ENCODE measurements at regions not wholly inside any gene's neighbourhood (a gene's known extent, or its start where the extent isn't known, plus 50 kb on each side); places are given as distances from the start of the nearest gene placed in this dataset.

- DNase-seq = no peak
These were observed 452.0 kb downstream of the PRKD1 start for GRCh38 chr14:29475641-29476040.

GRCh38 chr14:29486132-29486531 is 441.5 kb downstream of the PRKD1 start:
- DNase-seq = no peak

- no peak for DNase-seq
These were observed 437.7 kb downstream of the PRKD1 start for GRCh38 chr14:29489911-29490425.

- no peak for DNase-seq
These were observed 433.8 kb downstream of the PRKD1 start for GRCh38 chr14:29493849-29494248.

- DNase-seq = no peak
These were observed 433.3 kb downstream of the PRKD1 start for GRCh38 chr14:29494312-29494711.

- no peak for DNase-seq
These were observed 423.7 kb downstream of the PRKD1 start for GRCh38 chr14:29503903-29504302.

- no peak for DNase-seq
These were observed 409.3 kb downstream of the PRKD1 start for GRCh38 chr14:29518335-29518734.

GRCh38 chr14:29521526-29522137 is 406.0 kb downstream of the PRKD1 start:
- DNase-seq = peak; percentile 30

Data from stimulated activated CD8-positive, alpha-beta memory T cell treated with anti-CD3 and anti-CD28 coated beads, Interleukin-4, amount 100 ng/mL, for 48 hours (primary cell).